Aorta (tissue), 5 donors: ENCODE measurements at regions not wholly inside any gene's neighbourhood (a gene's known extent, or its start where the extent isn't known, plus 50 kb on each side); places are given as distances from the start of the nearest gene placed in this dataset.

Experiments used
- ATAC-seq: fragments of 200-7000 bp; cut with Tn5 transposase; one replicate; pipeline ENCODE4 v1.9.1; 2022; ENCODE audit warnings: moderate library complexity; ENCODE audit not compliant: low FRiP score
- DNase-seq, 2 donors: peaks; one replicate each; pipeline ENCODE4 v3.0.0-alpha.2; 2020
- H3K27ac ChIP-seq, 2 donors: one replicate each; pipeline ENCODE4 v1.5.1; 2013; ENCODE audit warnings: low read length in 2 of 2, mild to moderate bottlenecking in 2 of 2, moderate library complexity in 2 of 2, control low read depth in 1 of 2, inconsistent platforms in 1 of 2, low read depth in 1 of 2
- H3K27me3 ChIP-seq, 2 donors: one replicate each; pipeline ENCODE4 v1.6.1; 2013; ENCODE audit warnings: control low read depth in 1 of 2, low read length in 1 of 2, mild to moderate bottlenecking in 1 of 2, moderate library complexity in 1 of 2; ENCODE audit not compliant: insufficient read depth in 2 of 2, control insufficient read depth in 1 of 2
- H3K36me3 ChIP-seq, 2 donors: one replicate each; pipeline ENCODE4 v1.6.1; 2013; ENCODE audit warnings: control low read depth in 1 of 2, low read length in 1 of 2, mild to moderate bottlenecking in 1 of 2; ENCODE audit not compliant: insufficient read depth in 2 of 2, control insufficient read depth in 1 of 2
- H3K4me1 ChIP-seq, 2 donors: one replicate each; pipeline ENCODE4 v1.6.1; 2013; ENCODE audit warnings: low read length in 2 of 2, control low read depth in 1 of 2, mild to moderate bottlenecking in 1 of 2, moderate library complexity in 1 of 2; ENCODE audit not compliant: insufficient read depth in 2 of 2, control insufficient read depth in 1 of 2
- H3K4me3 ChIP-seq, 2 donors: one replicate each; pipeline ENCODE4 v1.5.1; 2013; ENCODE audit warnings: low read length in 2 of 2, control low read depth in 1 of 2, mild to moderate bottlenecking in 1 of 2
- H3K9me3 ChIP-seq: one replicate; pipeline ENCODE4 v1.6.1; 2013; ENCODE audit warnings: mild to moderate bottlenecking, low read length; ENCODE audit not compliant: control insufficient read depth
- WGBS, 2 donors: extraction: QIAGEN DNeasy Blood & Tissue Kit; methylation state at CpG; one replicate each; pipeline ENCODE4 v1.1.7; 2013; 5-methylcytosine and 5-hydroxymethylcytosine counted together
- intact Hi-C, 2 donors: fragments of 100-400 bp; cut with DNase I; formaldehyde crosslinking; loops; one replicate each; pipeline versions ENCODE4 v1.14.2 to v1.15.0; 2022
- donor health status: healthy with polysubstance abuse.
- donor health status: Bipolar disorder and iron deficiency.
- donor health status: DM: no; HTN: no; CAD: no.
- donor health status: DM: no; HTN: no; CAD: no.
- donor health status: DM: yes; HTN: yes; CAD: no.

DNA sequence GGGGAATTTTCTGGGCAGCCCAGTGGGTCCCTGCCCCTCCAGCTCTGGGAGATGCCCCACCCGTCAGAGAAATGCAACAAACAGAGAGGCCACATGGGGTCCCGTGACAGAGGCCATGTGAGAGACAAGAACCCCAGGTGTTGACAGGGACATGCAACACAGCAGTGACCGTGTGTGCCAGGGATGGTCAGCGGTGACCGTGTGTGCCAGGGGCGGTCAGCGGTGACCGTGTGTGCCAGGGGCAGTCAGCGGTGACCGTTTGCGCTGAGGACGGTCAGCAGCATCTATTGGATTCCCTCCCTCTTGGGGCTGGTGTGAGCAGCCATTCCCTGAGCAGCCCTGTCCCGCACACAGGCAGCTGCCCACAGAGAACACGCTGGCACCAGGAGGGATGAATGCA, 146.6 kb upstream of the OTOS start:
- Histone ChIP-seq H3K27me3 (no peaks in the 10 kb centered on the region), H3K4me3 (no peak overlapping the region), H3K36me3 (no peaks in the 10 kb centered on the region), H3K27ac (no peak overlapping the region), H3K9me3 (no peaks in the 10 kb centered on the region), H3K4me1 (no peaks in the 10 kb centered on the region)
- intact Hi-C loops, result no loop called here
- no peak for ATAC-seq
- DNase-seq, result no peak
- 91 to 92% methylated on average over 14 of the region's 14 CpGs for WGBS, 2 donors

DNA sequence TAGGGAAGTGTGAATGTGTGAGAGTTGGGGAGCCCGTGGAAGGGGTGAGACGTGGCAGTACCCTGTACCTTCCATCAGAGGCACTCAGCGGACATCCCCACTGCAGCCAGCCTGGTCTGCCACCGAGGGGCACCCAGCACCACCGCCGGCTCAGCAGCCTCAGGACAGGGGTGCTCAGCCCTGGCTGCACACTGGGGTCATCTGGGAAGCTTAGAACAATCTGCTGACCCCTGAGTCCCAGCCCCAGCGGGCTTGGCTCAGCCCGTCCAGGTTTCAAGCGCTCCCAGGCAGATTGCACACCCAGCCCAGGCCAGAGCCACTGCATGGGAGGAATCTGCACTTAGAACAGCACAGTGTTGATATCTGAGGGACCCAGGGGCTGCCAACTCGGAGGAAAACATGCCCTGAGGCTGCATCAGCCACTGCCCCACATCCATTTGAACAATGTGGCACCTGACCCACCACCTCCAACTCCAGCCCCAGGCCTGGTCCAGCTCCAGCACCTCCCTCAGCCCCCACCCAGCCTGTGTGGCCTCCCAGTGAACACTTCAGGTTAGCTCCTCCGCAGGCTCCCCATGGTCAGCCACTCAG, 147.1 kb upstream of the OTOS start:
- H3K9me3 ChIP-seq, result no peaks in the 10 kb centered on the region
- ATAC-seq (no peak), DNase-seq (no peak)
- H3K4me1 ChIP-seq, result no peaks in the 10 kb centered on the region
- no peaks in the 10 kb centered on the region for H3K36me3 ChIP-seq
- 89 to 91% methylated on average over 11 of the region's 11 CpGs for WGBS, 2 donors
- intact Hi-C loops, result no loop called here
- no peaks in the 10 kb centered on the region for H3K27me3 ChIP-seq
- no peak overlapping the region for H3K27ac ChIP-seq
- H3K4me3 ChIP-seq, result no peak overlapping the region

DNA sequence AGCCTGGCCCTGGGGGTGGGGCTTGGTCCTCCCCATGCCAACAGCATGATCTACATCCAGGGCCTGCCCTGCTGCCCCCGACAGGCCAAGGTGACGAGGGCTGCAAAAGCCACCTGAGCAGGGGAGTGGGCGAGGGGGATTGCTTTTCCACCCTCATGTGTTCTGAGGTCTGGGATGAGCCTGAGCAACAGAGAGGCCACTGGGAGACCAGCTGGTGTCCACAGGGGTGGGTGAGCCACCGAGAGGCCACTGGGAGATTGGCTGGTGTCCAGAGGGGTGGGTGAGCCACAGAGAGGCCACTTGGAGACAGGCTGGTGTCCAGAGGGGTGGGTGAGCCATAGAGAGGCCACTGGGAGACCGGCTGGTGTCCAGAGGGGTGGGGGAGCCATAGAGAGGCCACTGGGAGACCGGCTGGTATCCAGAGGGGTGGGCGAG, 147.4 kb upstream of the GPC1 start:
- H3K4me3 ChIP-seq, result no peak overlapping the region
- no peaks in the 10 kb centered on the region for H3K36me3 ChIP-seq
- DNase-seq (no peak), ATAC-seq (no peak)
- WGBS, 2 donors, result 90 to 92% methylated on average over 7 of the region's 7 CpGs
- no peaks in the 10 kb centered on the region for H3K27me3 ChIP-seq
- H3K9me3 ChIP-seq, result no peaks in the 10 kb centered on the region
- intact Hi-C loops, result no loop called here
- no peak overlapping the region for H3K27ac ChIP-seq
- no peaks in the 10 kb centered on the region for H3K4me1 ChIP-seq

DNA sequence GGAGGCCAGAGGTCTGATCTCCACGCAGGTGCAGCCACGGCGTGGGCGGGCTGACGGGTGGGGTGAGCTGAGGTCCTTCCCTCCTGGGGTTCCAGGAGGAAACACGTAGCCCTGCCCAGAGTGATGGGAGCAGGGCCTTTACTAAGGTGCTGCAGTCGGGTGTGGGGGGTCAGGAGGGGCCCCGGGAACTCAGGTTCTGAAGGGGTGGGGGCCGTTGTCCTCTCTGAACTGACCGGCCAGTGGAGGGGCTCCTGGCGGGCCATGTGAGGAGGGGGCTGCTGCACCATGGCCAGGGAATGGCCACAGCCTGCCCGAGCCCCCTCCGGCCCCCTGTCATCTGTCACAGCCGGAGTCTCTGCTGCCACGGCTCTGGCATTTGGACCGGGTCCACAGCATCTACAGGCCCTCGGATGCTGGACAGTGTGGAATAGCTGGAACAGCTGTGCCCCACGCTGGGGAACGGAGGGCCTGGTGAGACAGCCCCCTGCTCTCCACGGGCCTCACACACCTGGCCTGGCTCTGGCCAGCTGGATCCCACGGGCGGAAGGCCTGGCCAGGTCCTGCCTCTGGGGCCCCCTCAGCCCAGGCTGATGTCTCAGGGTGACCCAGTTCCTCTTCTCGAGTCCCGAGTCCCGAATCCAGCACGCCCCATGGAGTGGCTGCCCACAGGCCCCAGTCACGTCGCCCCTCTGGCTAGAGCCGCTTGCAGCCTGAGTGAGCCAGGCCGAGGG, 145.6 kb upstream of the GPC1 start:
- H3K4me3 ChIP-seq, result no peak overlapping the region
- no peaks in the 10 kb centered on the region for H3K9me3 ChIP-seq
- intact Hi-C loops, result no loop called here
- DNase-seq, result peak in 1 of 2 donors; percentile 73
- WGBS, 2 donors, result 90 to 93% methylated on average over 29 to 30 of the region's 30 CpGs
- no peaks in the 10 kb centered on the region for H3K4me1 ChIP-seq
- H3K27ac ChIP-seq, result no peak overlapping the region
- ATAC-seq, result peak; percentile 5
- H3K27me3 ChIP-seq, result no peaks in the 10 kb centered on the region
- H3K36me3 ChIP-seq, result no peaks in the 10 kb centered on the region

DNA sequence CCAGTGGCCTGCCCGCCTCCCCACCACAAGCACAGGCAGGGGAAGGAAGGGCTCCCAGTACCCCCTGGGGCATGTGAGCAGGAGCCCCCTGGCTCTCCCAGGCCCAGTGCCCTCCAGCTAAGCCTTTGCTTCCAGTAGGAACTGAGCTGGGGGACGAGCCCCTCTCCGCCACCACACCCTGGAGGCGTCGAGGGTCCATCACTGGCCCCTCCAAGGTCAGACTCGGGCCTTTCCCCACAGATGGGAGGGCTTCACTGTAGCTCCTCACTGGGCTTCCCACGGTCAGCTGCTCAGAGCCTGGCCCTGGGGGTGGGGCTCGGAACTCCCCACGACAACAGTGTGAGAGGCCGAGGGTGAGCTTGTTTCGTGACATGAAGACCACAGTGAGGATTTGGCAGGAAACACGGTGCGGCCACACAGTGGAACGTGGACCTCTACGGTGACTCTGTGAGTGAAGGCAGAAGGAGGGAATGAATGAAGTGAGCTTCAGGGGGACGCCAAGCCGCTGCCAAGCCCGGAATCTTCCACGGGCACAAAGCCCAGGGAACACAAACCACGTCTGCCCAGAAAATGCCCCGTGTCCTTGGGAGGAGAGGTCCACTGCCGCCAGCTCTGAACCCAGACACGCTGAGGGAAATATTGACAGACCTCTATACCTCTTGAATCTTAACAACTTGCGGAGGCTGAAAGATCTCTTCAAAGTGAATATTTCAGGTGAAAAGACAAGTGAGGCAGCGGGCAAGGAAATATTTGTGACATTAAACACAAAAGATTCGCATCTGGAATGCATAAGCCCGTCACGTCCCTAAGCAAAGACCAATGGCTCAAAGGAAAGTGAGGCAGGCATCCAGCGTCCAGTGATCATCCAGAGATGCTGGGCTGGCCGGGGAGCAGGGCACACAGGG, 144.8 kb upstream of the GPC1 start:
- Histone ChIP-seq H3K27me3 (no peaks in the 10 kb centered on the region), H3K4me1 (no peaks in the 10 kb centered on the region), H3K27ac (no peak overlapping the region), H3K36me3 (no peaks in the 10 kb centered on the region), H3K9me3 (no peaks in the 10 kb centered on the region), H3K4me3 (no peak overlapping the region)
- intact Hi-C loops, result no loop called here
- 91 to 92% methylated on average over 30 of the region's 30 CpGs for WGBS, 2 donors
- no peak for ATAC-seq
- no peak for DNase-seq

DNA sequence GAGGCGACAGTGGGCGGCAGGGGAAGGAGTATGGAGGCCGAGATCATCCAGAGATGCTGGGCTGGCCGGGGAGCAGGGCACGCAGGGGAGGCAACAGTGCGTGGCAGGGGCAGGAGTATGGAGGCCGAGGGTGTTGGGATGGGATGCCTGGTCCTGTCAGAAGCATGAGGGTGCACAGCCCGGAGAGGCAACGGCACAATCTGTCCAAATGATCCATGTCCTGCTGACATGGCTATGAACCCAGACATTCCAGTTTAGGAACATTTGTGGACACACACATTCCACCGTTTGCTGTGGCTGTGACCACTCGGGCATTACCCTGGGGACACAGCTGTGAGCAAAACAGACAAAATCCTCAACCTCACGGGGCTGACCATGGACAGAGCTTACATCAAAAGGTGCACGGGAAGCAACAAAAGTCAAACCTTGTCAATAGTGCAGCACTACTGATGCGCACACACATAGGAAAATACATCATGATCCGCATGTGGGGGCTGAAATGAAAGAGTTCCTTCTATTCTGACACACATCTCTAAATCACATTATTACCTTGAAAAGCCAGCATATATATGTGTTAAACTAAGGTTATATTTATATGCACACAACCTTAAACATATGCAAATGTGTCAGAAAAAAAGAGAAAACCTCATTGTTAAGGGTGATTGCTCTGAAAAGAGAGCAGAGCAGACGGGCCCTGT, 144.0 kb upstream of the GPC1 start:
- H3K4me3 ChIP-seq, result no peak overlapping the region
- 78 to 80% methylated on average over 16 of the region's 16 CpGs for WGBS, 2 donors

DNA sequence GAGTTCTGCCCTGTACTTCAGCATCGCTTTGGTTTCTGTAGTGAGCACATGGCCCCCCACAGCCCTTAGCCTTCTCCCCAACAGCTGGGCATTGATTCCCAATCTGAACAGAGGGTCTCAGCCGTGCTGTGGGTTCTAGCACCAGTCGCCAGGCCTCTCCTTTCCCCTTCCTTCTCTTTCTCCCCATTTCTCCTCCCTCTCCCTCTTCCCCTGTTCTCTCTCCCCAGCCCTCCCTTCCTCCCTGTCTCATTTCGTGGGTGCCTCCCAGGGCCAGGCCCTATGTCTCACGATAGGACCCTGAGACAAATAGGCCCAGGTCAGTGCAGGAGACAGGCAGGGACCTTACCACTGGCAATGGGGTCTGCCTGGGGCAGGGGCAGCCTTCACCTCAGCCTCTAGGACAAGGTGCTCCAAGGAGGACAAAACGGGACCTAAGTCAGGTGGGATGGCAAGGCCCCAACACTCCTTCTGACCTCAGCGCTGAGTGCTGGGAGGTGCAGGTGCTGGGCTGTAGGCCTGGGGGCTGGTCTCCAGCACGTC, 143.4 kb upstream of the GPC1 start:
- ATAC-seq (no peak), DNase-seq (no peak)
- intact Hi-C loops, result no loop called here
- Histone ChIP-seq H3K27ac (no peak overlapping the region), H3K27me3 (no peaks in the 10 kb centered on the region), H3K9me3 (no peaks in the 10 kb centered on the region), H3K36me3 (no peaks in the 10 kb centered on the region), H3K4me1 (no peaks in the 10 kb centered on the region), H3K4me3 (no peak overlapping the region)
- WGBS, 2 donors, result 82 to 89% methylated on average over 8 of the region's 8 CpGs

More for the DNA sequence above, 144.0 kb upstream of the GPC1 start:
- Histone ChIP-seq H3K36me3 (no peaks in the 10 kb centered on the region), H3K27me3 (no peaks in the 10 kb centered on the region), H3K4me1 (no peaks in the 10 kb centered on the region), H3K9me3 (no peaks in the 10 kb centered on the region), H3K27ac (no peak overlapping the region)
- ATAC-seq (no peak), DNase-seq (no peak)
- intact Hi-C loops, result no loop called here
